ENCODE measurements at regions not wholly inside any gene's neighbourhood (a gene's known extent, or its start where the extent isn't known, plus 50 kb on each side); places are given as distances from the start of the nearest gene placed in this dataset.

DNA sequence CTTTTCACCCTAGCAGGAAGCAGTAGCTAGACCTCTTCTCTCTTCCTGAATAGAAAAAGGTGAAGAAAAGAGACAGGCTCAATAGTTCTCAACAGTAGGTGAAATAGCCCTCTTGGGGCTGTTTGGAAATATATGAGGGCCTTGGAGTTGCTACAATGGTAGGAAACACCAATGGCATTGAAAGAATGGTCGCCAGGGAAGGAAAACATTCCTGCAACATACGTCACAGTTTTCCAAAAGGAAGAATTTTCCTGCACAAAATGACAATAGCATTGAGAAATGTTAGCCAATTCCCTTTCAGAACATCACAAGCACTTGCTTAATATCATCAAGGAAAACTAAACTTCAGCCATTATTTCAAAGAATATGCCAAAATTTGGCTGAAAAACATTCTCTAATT, 484.5 kb downstream of the IGSF11 start:
- DNase-seq = no peak

GRCh38 chr3:118550556-118550955, 484.1 kb downstream of the IGSF11 start:
- DNase-seq = no peak

GRCh38 chr3:118554148-118554838, 480.4 kb downstream of the IGSF11 start:
- DNase-seq = no peak

GRCh38 chr3:118556983-118557382, 477.7 kb downstream of the IGSF11 start:
- no peak for DNase-seq

DNA sequence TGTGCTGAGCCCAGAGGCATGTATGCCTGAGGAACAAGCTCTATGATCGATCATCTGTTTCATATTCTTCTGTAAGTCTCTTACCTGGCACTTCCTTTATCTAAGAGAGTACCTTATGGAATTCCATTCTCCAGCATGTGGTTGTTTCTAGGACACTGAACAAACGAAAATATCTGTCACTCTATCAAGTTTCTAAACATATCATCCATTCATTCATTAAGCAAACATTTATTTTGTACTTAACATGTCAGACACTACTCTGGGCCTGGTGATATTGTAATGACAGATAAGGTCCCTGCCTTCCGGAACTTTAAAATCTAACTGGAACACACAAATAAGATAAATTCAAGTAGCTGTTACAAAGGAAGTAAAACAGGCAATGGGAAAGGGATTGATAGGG, 477.1 kb downstream of the IGSF11 start:
- DNase-seq = no peak

- DNase-seq = no peak
These were observed 475.4 kb downstream of the IGSF11 start for GRCh38 chr3:118559286-118559685.

GRCh38 chr3:118564800-118565199, 469.8 kb downstream of the IGSF11 start:
- DNase-seq = no peak

DNA sequence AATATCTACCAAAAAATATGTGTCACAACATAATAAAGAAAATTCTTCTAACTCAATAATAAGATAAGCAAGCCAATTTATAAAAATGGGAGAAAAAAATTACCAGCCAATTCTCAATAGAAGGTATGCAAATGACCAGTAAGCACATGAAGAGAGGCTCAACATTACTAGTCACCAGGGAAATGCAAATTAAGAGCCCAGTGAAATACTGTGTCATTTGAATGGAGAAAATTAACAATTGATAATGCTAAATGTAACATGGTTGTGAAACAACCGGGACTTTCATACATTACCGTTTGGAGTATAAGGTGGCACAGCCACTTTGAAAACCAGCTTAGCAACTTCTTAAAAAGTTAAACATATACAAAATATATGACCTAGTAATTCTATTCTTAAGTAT, 460.7 kb downstream of the IGSF11 start:
- no peak for DNase-seq

- DNase-seq = no peak
These were observed 457.4 kb downstream of the IGSF11 start for GRCh38 chr3:118577055-118577777.

- DNase-seq = no peak
These were observed 456.1 kb downstream of the IGSF11 start for GRCh38 chr3:118578559-118578958.

DNA sequence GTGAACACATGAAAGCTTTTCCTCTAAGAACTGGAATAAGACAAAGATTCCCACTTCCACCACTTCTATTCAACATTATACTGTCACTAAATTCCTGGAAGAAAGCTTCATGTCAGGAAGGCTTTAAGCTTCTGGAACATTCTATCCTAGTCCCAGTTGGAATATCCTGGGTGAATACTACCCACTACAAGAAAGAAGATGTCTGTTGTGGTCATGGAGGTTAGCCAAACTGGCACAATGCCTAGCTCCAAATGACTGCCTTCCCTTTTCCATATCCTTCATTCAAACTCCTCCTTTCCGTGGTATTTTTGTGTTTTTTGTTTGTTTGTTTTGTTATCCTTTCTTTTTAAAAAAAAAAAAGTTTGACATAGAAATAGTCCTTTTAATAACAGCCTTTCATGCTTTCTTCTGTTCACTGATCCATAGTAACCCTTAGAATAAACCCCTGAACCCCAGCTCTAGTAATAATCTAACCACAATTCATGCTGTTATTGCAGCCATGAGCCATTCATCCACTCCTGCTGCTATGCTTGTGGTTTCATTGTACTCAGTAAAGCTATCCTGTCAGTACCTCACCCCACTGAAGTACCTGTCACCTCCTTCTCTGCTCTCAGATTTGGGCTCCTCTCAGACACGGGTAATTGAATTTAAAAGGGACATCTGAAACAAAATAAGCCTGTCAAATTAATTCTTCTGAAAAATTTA, 447.5 kb downstream of the IGSF11 start:
- DNase-seq = no peak

- DNase-seq = no peak
These were observed 446.8 kb downstream of the IGSF11 start for GRCh38 chr3:118587847-118588246.

DNA sequence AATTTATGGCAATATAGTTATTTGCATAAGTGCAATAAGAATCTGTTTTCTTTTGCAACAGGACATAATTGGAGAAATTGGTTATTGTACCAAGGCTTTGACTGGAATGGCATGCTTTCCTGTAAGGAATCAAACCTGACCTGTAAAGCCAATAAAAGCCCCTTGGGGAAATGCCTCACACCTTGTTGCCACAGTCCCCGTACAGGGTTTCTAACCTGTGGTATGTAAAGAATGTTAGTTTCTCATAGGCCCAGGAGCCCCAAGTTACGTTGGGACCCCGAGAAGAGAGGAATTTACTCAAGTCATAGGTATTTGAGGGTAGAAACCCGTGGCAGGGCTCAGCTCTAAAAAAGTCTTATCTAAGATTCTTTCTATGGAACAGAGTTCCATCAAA, 441.4 kb downstream of the IGSF11 start:
- DNase-seq = no peak

GRCh38 chr3:118597184-118597583, 437.5 kb downstream of the IGSF11 start:
- no peak for DNase-seq

GRCh38 chr3:118607915-118608820, 426.5 kb downstream of the IGSF11 start:
- DNase-seq = no peak

DNA sequence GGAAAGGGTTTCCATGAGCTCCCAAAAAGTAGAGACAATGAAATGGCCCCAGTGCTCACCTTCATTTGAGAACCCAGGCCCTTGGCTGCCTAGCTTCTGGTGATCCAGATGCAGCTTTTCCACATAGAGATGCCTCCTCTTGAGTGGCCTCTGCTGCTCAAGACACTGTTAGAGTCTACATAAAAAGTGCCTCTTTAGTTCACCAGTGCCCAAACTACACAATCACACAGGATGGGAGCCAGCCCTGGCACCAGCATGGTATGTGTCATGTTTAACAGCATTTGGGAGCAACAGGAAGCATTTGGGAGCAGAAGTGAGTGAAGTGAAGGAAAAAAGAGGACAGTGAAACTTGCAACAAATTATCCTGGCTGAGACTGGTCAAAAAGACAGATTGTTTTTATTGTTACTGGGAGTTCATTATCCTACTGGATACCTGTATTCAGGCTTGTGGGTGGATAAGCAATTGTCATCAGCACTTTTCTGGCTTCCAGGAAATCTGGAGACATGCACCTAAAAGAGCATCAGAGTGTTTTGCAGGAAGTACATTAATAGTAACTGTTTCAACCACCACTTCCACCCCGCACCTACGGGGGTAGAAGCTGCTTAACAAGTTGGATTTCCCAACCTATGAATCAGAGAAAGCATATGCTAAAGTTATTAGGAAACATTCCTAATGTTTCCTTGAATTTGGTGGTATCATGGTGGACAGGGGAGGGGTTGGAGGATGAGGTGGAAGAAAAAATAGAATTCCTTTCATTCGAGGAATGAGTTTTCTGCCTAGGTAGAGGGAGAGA, 416.2 kb downstream of the IGSF11 start:
- DNase-seq = no peak

GRCh38 chr3:118626453-118626852, 408.2 kb downstream of the IGSF11 start:
- DNase-seq = no peak

DNA sequence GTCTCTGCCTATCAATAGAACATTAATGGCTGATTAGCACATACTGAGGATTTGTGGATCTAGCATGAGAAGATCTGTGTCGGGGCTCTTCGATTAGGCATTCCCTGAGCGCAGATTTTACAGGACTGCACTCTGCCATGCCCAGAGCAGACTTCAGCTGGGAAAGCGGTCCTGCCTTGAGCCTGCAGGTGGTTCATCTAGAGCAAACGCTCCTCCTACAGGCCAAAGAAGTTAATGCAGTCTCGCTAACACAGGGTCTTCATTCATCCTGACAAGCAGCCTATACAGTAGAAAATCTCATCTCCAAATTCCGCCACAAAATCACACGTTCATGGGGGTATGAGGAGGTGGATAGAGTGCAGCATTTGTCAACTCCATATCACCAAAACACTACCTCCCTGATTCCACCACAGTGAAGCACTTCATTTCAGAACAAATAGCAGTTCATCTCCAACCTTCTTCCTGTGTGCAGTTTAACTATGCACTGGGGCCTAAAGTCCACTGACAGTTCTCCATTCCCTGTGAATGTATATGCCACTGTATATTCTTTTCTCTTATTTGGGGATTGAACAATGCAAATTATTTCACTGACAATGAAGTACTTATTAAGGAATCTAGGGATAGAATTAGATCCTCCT, 405.8 kb downstream of the IGSF11 start:
- DNase-seq = no peak

DNA sequence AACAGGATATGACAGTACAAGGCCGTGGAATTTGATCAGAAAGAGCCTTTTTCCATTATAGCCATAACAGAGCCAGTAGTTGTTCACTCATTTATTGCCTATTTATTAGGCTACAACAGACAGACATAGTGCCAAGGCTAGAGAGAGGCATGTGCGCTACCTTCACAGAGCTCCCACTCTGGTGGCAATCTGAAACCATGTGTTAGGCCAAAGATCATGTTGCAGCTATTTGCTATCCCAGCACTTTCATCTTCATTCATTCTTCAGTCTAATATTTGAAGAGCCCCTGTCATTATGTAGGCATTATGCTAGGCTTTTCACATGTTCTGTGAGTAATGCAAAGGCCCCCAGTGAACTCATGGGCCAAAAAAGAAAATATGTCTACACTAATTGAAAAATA, 404.8 kb downstream of the IGSF11 start:
- no peak for DNase-seq

DNA sequence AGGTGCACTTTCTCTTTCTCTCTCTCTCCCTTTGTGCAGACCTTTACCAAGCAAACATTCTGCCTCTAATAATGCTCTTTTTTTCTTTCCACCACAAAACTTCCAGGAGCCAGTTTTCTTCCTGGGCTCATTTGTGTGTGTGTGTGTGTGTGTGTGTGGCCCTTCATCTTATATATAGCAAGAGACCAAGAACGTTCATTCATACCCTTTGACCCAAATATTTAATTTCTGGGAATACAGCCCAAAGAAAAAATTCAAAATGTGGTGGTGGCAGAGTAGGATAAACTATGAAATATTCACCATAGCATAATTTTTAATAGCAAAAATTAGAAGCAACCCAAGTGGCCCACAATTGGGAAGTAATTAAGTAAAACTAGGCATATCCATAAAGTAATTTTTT, 398.9 kb downstream of the IGSF11 start:
- DNase-seq = no peak

DNA sequence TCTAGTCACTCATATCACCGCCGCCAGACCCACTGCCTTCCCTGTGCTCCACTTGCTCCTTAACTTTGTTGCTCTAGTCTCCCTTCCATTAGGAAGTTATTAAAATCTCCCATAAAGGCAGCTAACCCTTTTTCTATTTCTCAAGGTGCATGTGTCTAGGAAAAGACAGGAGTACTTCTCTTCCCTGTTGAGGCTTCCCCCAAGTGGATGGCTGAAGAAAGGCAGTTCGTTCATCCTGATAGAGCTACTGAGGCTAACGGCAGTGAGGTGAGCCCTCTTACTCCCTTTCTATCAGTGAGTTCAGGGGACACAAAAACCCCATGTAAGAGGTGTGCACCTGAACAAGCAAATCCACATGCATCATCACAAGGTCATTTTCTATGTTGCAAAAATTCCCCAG, 397.8 kb downstream of the IGSF11 start:
- DNase-seq = no peak

DNA sequence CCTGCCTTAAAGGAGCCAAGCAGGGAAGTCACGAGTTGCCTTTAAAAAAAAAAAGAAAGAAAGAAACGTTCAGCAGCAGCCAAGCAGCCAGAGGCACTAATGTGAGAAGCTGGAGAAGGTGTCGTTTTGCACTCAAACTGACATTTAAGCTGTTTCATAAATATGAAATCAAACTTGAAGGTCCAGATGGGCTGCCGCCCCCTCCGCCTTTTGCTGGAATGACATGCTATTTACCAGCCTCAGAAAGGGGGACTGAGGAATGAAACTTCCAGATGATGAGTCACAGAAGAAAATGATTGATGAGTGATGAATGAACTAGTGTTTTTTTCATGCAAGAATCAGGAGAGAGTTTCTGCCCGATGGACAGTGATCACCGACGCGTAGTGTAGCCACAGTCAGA, 396.8 kb downstream of the IGSF11 start:
- no peak for DNase-seq
